ENCODE measurements at regions not wholly inside any gene's neighbourhood (a gene's known extent, or its start where the extent isn't known, plus 50 kb on each side); places are given as distances from the start of the nearest gene placed in this dataset.
A peak's percentile ranks its signal among the peaks of the same experiment; 100 is the strongest.

DNA sequence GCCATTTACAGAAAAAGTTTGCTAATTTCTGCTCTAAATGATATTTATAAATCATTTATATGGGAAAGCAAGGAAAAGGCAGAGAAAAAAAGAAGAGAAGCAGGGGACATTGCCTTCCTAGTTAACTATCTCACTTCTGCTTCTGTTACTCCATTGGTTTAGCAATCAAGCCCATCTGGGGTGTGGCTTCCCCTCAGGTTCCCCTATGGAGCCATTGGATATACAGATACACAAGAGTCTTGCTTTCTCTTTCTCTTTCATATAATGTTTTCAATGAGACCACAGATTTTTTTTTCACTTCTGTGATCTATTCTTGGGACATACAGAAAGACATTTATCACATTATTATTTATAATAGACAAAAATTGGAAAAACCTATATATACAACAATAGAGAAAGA, 105.6 kb upstream of the TOM1L1 start:
- TF ChIP-seq, protein P1, sequence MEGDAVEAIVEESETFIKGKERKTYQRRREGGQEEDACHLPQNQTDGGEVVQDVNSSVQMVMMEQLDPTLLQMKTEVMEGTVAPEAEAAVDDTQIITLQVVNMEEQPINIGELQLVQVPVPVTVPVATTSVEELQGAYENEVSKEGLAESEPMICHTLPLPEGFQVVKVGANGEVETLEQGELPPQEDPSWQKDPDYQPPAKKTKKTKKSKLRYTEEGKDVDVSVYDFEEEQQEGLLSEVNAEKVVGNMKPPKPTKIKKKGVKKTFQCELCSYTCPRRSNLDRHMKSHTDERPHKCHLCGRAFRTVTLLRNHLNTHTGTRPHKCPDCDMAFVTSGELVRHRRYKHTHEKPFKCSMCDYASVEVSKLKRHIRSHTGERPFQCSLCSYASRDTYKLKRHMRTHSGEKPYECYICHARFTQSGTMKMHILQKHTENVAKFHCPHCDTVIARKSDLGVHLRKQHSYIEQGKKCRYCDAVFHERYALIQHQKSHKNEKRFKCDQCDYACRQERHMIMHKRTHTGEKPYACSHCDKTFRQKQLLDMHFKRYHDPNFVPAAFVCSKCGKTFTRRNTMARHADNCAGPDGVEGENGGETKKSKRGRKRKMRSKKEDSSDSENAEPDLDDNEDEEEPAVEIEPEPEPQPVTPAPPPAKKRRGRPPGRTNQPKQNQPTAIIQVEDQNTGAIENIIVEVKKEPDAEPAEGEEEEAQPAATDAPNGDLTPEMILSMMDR (conservative IDR thresholded peaks at IDR 0.05) = no peak
- no peak for TF ChIP-seq ZFX (IDR thresholded peaks at IDR 0.05)
- no peak overlapping the region for H3K27ac ChIP-seq

DNA sequence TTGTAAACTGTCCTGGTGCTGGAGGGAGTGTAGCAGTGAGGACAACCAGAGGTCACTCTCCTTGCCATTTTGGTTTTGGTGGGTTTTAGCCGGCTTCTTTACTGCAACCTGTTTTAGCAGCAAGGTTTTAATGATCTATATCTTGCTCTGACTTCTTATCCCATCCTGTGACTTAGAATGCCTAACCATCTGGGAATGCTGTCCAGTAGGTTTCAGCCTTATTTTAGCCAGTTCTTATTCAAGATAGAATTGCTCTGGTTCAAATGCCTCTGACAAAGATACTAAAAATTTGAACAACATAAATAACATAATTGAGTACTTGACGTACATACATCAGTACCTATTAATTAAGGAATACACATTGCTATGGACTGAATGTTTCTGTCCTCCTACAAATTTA, 93.3 kb upstream of the TOM1L1 start:
- H3K27ac ChIP-seq = no peak overlapping the region
- no peak for TF ChIP-seq ZFX (IDR thresholded peaks at IDR 0.05)
- TF ChIP-seq, protein P1 (conservative IDR thresholded peaks at IDR 0.05) = no peak

DNA sequence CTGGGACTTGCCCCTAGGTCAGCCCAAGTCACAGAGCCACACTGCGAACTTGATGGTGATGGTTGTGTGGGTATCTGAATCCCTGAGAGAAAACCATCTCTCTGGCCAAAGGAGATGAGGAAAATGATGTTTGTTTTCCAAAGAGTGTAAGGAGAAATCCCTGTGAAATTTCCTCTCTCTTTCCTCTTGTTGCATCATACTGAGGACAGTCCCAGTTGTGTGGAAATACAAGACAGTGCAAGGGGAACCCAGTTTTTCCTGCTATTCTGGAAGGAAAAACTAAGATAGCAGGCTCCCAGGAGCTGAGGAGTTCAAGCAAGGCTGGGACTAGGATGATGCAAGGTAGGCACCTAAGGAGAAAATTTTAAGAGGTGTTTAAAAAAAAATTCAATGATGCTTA, 86.8 kb upstream of the TOM1L1 start:
- TF ChIP-seq, protein P1 (conservative IDR thresholded peaks at IDR 0.05) = no peak
- no peak for TF ChIP-seq ZFX (IDR thresholded peaks at IDR 0.05)
- peak overlapping the region; percentile 35; the same call in 1 of the 2 replicates for H3K27ac ChIP-seq

DNA sequence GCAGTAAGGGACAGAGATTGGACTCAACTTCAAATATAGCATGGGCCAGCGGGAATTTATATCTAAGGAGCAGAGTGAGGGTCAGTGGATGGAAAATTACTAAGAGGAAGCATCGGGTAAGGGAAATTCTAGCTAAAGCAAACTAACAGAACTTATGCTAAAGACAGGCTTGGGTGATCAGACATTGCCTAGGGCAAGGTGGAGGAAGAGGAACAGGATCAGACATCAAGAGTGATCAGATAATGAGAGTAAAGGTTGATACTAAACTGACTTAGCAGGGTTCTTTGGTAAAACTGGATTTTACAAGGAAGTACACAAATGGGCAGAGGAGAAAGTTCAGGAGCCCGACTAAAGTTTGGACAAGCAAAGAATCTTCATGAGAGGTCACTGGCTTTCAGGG, 86.3 kb upstream of the TOM1L1 start:
- peak overlapping the region; percentile 35; the same call in 1 of the 2 replicates for H3K27ac ChIP-seq
- TF ChIP-seq, protein P1 (conservative IDR thresholded peaks at IDR 0.05) = no peak
- no peak for TF ChIP-seq ZFX (IDR thresholded peaks at IDR 0.05)

DNA sequence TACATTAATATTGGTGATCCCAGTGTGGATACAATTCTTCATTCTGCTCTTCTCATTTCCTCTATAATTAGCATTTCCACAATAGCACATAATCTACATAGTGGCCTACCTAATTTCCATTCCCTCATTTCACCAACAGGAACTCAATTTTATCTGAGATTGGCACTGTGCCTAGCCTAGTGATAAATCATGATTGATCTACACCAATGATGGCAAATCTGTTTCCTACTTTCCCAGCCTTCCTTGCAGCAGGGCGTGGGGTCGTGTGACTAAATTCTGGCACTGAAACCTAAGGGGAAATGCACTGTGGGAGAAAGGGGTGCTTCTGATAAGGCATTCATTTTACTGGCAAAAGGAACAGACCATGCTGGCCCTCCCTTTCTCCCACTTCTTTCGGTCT, 66.6 kb upstream of the TOM1L1 start:
- TF ChIP-seq, protein P1 (conservative IDR thresholded peaks at IDR 0.05) = no peak
- TF ChIP-seq ZFX (IDR thresholded peaks at IDR 0.05) = no peak
- H3K27ac ChIP-seq = no peak overlapping the region

DNA sequence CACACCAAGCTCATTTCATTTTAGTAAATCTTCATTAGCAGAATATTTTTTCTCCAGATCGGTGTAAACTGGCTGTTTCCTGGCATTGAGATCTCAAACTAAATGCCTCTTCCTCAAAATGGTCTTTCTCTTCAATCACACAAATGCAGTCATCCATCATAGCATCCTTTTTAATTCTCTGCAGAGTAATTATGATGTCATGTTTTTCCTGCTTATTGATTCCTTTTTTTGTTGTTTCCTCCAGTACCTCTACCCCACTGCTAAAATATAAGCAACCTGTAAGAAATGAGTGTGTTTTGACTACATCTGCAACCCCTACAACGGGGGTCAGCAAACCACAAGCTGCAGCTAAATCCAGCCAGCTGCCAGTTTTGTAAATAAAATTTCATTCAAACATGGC, 65.6 kb upstream of the TOM1L1 start:
- H3K27ac ChIP-seq = no peak overlapping the region
- no peak for TF ChIP-seq ZFX (IDR thresholded peaks at IDR 0.05)
- TF ChIP-seq, protein P1 (conservative IDR thresholded peaks at IDR 0.05) = no peak

DNA sequence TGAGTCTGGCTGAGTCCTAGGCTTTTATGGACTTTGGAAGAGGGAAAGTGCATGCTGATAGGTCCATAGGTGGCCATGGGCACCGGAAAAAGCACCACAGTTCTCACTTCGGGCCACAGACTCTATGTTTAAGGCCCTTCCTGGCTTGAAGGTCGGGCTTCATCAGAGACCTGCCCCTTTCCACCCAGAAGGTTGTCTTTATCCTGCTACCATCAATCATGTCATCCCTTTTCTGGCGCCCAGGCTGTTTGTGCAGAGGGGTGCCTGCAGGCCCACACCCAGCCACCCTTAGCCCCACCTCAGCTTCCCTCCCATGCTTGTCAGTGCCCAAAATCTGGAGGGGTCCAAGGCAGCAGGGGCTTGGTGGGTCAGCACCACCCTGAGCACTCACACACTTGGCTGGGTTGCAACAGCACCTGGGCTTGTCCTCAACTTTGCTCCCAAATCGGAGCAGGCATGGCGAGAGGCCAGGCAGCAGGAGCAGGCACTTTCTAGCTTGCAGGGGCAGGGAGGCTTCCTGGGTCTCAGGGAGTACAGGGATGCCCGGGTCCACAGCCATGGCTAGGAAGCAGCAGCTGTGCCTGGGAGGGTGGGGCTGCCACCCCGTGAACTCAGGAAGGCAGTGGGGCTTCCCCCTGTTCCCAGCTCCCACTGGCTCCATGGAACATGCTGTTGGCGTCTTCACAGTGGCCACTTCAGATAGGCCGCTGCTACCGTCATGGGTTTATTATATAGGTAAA, 63.8 kb upstream of the TOM1L1 start:
- TF ChIP-seq ZFX (IDR thresholded peaks at IDR 0.05) = no peak
- TF ChIP-seq, protein P1 (conservative IDR thresholded peaks at IDR 0.05) = no peak
- H3K27ac ChIP-seq = no peak overlapping the region

Measured in C4-2B (cell line).